ENCODE measurements at regions not wholly inside any gene's neighbourhood (a gene's known extent, or its start where the extent isn't known, plus 50 kb on each side); places are given as distances from the start of the nearest gene placed in this dataset.

GRCh38 chr3:194009892-194010533 is 125.9 kb upstream of the HES1 start:
- TF ChIP-seq POLR2AphosphoS5 (IDR thresholded peaks at IDR 0.05; ENCODE audit: low read depth, low read length) (no peak), POLR2A (IDR thresholded peaks at IDR 0.05; ENCODE audit: low read depth, low read length) (no peak)

Data from GM12892 (cell line).